Suppressor macrophage (primary cell): ENCODE measurements at regions not wholly inside any gene's neighbourhood (a gene's known extent, or its start where the extent isn't known, plus 50 kb on each side); places are given as distances from the start of the nearest gene placed in this dataset.
A peak's percentile ranks its signal among the peaks of the same experiment; 100 is the strongest.
"Not testable (repeated sequence)": the region's sequence is repeated elsewhere in the genome, so short reads cannot be mapped to it uniquely, and the experiment has no call there.

ENCODE experiments used
- DNase-seq, 4 experiments: peaks; one replicate each; pipeline ENCODE4 v3.0.0-alpha.2; 2020 to 2022

DNA sequence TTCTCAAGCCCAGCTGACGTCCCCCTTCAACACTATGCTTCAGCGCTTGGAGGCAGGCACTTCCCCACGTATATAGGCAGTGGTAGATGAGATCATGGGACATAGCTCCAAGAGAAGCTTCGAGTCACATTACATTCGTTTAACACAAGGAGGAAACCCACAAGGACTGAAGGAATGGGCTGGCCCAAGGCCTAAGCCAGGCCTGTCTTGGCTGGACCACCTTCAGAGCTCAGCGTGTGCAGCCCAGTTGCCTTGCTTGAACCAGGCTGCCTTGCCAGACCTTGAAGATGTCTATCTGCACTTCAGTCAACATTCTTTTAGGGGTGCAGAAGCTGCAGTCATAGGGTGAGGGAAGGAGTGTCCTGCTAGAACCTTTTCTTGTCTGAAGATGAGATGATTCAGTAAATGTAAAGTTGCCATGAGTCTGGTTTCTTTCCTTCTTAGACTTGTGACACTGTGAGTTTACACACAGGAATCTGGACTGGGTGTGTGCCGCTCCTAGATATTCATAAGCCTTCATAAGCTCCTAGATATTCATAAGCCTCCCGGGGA, 144.1 kb upstream of the RBPJ start:
- no peak for DNase-seq

DNA sequence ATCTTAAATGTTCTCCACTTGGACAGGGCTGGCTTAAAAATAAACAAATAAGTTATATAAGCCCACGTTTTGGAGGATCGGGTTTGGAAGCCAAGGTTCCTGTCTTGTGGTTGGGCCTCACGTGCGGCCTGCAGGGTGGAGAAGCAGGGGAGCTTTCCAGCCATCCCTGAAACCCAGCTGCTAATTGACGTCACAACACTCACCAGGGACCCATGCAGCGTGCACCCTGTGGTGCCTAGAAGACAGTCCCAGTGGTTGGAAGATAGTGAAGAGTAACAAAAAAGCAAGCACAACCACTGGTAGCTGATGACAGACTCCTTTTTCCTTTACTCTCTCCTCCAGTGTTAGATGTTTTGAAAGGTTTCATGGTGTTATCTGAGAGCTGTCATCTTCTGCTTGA, 142.0 kb upstream of the RBPJ start:
- DNase-seq, result peak in 2 of 4 experiments; percentile 16 to 24

DNA sequence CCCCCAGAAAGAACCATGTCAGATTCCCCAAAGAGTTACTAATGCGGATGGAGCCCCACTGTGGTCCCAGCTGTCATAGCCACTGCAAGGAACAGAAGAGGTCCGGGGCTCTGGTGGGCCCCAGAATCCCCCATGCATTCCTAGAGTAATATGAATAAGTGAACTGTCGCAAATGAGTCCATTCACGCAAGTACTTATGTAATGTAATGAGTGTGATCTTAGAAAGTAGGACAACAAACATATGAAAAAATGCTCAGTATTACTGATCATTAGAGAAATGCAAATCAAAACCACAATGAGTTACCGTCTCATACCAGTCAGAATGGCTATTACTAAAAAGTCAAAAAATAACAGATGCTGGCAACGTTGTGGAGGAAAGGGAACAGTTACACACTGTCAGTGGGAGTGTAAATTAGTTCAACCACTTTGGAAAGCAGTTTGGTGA, 141.5 kb upstream of the RBPJ start:
- DNase-seq, result no peak

DNA sequence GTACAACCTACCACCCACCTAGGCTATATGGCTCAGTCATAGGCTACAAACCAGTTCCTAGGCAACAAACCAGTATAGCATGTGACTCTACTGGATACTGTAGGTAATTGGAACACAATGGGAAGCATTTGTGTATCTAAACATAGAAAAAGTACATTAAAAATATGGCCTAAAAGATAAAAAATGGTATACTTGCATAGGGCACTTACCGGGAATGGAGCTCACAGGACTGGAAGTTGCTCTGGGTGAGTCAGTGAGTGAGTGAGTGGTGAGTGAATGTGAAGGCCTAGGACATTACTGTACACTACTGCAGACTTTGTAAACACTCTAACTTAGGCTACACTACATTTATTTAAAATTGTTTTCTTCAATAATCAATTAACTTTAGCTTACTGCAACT, 139.2 kb upstream of the RBPJ start:
- DNase-seq, result no peak

DNA sequence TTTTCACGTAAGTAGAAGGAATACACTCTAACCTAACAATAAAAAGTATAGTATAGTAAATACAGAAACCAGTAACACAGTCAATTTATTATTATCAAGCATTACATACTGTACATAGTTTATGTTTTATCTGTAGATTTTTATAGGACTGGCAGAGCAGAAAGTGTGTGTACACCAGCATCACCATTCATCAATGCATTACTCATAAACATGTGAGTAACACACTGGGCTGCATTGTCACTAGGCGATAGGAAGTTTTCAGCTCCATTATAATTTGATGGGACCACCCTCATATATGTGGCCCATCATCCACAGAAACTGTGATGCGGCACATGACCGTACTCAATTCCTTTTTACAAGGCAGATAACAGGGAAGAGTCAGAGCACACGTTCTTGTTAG, 137.8 kb upstream of the RBPJ start:
- DNase-seq, result no peak

DNA sequence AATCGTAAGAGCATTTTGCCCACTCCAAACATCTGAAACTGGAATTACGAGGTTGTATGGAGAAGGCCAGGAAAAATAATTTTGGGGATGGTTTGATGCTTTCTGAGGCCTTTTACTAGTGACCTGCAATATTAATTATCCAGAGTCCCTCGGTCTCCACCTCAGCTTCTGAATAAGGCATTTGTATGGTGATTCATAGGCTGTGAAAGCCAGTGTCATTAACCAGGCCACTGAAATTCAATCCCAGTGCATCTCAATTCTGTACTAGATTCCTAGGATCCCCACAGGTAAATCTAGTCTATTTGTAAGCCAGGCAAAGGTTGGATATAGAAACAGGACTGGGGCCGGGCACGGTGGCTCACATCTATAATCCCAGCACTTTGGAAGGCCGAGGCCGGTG, 135.4 kb upstream of the RBPJ start:
- DNase-seq, result no peak

DNA sequence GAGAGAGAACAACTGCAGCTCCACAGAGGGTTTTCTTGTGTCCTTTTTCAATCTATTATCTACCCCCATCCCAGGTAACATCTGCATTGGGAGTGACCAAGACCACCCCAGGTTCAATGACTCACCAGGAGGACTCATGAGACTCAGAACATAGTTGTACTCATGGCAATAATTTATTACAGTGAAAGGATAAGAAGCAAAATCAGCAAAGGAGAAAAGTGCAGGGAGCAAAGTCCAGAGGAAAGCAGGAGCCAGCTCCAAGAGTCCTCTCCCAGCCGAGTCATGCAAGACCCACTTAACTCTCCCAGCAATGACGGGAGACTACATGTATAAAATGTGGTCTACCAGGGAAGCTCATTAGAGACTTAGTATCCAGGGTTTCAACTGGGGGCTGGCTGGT, 129.5 kb upstream of the RBPJ start:
- no peak for DNase-seq

DNA sequence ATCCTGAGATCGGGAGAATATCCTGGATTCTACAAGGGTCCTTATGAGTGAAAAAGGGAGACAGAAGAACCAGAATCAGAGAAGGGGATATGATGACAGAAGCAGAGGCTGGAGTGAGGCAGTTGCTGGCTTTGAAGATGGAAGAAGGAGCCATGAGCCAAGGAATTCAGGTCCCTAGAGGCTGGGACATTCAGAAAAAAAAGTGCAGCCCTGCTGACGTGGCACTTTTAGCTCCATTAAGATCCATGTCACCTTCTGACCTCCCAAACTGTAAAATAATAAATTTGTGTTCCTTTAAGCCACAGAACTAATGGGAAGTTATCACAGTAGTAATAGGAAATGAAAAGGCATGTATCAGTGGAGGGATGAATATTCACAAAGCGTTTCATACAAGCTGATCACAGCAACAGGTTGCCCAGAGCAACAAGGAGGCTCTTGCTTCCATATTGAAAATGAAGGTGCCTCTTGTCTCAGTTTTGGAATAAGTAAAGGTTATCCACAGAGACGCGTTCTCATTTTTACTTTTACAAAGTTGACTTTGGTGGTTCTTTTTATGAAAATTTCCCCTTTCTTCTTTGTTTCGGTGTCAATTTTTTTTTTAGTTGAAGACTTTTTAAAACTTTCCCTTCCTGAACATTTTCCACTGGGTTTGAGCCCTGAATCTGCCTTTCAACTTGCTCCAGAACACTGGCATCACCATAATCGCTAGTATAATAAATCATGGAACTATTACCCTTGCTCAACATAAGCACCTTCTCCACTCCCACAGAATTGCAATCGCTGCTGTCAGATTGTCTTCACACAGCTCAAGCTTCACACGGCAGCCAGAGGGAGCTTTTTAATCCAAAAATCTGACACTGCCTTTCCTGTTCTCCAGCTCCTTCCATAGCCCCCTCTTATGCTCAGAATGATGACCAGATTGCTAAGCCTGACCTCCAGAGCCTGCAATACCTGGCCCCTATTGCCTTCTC, 127.6 kb upstream of the RBPJ start:
- DNase-seq, result no peak

DNA sequence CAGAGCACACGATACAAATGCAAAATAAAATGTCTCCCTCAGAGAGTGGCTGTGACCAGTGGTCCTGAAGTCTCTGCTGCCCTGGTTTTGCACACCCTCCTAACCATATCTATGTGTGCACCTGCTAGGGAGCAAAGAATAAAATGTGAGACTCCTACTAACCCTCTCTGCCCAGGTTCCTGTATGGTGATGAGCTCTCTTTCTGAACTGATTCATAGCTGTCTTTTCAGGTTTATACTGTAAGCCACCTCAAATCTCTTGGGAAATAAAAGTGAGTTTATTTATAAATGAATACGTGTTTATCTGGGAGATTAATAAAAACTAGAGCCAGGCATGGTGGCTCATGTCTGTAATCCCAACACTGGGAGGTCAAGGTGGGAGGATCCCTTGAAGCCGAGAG, 126.0 kb upstream of the RBPJ start:
- DNase-seq, result no peak

DNA sequence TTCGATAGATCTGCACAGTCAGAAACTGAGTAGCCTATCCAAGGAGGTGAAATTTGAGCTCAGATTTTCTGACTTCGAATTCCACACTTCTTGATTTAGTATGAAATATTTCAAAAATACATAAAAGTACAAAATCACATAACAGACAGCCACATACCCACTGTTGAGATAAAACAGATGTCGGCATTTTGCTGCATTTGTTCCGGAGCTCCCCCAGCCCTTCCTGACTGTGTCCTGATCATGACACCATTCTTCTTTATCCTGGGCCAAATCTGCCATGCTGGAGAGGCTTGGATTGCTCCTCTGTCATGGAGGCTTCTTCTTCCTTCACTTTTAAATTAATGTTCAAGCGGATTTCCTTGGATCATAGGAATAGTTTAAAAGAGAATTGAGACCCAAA, 124.2 kb upstream of the RBPJ start:
- no peak for DNase-seq

DNA sequence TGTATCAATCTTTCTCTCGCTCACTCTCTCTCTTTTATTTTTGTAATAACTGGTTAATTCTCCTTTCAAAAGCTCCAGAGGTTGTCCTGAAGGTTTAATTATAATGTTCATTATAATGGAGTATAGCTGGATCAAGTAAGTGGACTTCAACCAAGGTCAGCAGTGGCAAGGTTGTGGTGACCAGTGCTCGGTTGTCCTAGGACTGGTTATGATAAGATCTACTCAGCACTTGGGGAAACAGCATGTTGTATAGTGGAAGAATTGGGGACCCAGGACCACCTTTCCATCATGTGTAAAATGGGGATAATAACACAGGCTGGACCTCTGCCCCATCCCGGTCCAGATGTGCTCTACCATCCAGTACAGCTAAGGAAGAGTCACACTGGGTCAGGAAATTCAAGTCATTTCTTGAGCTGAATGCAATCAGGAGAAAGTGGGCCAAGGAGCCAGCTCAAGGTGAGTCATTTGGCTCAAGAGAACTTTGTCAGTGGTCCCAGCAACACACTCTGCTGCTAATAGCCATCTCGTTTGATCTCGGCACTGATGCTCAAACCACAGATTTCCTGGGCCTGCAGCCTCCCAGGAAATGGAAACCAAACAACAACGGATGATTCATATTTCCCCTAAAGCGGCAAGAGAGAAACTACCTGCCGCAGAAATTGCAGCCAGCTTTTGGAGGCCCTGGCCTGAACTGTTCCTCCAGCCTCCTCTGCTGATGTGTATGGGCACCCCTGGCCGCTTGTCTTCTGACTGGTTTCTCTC, 123.6 kb upstream of the RBPJ start:
- peak in 2 of 4 experiments; percentile 22 to 23 for DNase-seq

DNA sequence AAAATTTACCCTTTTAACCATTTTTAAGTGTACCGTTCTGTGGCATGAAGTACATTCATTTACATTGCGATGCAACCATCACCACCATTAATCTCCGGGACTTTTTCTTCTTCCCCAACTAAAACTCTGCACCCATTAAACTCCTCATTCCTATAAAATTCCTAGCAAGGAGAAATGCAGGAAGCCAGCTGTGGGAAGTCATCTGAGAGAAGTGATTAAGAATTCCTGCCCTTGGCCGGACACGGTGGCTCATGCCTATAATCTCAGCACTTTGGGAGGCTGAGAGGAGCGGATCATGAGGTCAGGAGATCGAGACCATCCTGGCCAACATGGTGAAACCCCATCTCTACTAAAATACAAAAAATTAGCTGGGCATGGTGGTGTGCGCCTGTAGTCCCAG, 121.9 kb upstream of the RBPJ start:
- not testable (repeated sequence) for DNase-seq

DNA sequence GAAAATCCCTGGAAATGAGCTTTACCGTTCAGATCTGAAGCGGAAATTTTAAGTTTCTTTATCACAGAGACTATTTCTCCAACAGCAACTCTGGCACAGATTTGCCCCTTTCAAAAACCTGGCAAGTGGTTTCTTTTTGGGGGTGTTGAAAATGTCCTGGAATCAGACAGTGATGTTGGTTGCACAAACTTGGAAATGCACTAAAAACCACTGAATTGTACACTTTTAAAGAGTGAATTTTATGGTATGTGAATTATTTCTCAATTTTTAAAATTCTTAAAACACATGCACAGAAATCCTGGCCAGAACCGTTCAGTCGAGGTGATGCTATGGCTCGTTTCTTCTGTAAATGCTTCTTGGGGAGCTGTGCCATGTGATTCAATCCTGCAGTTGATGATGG, 121.2 kb upstream of the RBPJ start:
- DNase-seq, result no peak

DNA sequence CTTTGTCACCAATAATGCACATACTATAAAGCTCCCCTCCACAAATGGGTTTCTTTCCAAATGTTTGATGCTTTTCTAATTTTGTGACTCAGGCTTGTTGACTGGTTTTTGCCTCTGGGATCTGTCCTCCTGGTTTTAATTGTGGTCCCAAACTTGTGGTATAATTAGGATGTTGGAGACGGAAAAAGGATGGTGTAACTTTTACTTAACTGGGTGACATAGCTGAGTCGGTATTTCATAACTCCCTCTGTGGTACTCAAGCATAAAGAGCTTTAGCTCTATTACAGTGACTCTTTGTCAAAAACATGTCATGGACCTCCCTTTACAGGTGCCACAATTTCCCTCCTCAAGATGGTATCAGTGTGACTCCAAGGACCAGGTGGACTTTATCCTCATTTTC, 119.7 kb upstream of the RBPJ start:
- DNase-seq, result peak in 2 of 4 experiments; percentile 14 to 23

DNA sequence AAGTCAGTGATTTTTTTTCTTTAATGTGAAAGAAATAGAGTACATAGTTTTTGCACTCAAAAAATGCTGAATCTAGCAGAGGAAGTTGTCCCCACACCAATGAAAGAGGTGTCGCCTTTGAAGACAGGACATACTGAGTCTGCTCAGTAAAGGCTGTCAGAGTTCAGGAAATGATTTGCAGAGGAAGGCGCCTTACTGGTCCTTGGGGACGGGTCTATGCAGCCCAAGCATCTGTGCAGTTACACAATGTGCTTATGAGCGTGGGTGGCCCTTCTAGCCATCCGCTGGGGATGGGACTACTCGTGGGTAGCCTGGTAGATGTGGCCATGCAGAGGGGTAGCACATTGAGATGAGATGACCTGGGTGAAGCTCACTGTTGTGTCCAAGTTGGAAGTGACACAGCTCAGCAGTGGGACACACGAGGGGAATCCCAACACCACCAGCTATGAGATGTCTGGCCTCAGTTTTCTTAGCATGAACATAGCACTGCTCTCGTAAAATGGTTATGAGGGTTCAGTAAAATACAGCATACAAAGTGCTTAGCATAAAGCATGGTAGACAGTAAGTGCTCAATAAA, 116.5 kb upstream of the RBPJ start:
- no peak for DNase-seq

DNA sequence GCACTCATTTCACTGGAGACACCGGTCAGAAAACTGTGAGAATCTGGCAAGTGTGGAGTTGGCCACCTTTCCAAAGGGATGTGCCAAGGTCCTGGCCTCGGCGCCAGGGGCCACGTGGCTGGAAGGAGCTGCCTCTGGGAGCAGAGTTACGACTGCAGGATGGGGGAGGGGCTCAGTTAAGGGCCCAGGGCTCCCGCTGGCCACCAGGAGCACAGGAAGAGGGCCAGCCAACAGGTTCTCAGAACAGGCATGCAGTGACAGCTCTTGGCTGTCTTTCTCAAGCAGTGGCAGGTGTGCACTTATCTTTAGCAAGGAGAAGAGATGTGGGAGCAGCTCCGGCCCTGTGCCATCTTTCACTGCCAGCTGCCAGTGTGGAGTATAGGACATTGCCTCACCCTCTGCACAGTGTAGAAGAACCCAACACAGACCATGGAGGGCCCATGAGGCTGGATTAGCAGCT, 115.9 kb upstream of the RBPJ start:
- no peak for DNase-seq

DNA sequence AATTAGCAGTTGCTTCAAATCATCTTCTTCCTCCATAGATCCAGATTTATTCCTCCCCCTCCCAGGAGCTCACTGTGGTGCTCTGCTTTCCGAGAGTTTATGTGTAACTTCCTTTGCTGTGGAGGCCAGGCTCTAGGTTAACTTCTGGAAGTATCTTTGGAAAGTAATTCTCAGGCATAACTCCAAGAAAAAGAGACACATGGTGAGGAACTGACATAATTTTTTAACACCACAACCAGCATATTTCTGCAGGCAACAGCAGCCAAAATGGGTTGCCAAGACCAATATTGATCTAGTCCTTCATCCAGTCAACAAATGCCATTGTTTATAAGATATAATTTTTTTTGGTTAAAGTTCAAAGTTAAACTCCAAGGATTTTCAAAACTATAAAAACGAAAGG, 114.5 kb upstream of the RBPJ start:
- DNase-seq, result no peak

DNA sequence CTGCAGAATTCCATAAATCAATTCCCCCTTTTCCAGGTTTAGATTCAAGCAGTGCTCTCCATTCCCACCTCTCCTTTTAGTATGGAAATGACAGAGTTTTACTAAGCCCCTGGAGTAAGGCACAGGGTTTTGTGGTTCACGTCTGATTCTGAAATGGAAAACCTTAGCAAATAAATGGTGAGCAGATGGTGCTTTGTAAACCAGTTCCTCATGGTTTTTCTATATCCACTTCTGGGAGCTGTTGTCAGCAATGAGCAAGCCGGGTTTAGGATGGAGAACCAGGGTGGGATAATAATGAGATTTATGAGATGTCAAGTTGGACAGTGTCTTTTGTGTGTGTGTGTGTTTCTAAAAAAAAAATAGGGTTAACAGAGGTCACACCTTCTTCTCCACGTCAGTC, 113.8 kb upstream of the RBPJ start:
- DNase-seq, result no peak

DNA sequence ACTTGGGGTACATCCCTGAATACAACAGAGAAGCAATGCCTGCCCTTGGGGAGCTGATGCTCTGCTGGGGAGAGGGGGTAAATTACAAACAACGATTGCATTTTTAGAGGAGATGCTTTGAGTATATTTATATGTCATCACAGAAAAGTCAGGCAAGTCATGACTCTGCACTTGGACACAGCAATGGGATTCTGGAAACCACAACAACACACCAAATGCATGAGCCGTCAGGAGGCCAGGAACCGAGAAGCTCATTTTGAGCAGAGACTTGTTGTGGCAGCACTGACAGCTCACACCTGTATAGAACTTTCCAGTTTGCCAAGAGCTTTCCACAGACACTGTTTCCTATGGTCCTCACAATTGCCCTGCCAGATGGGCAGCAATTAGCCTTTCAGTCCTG, 113.2 kb upstream of the RBPJ start:
- DNase-seq, result no peak

DNA sequence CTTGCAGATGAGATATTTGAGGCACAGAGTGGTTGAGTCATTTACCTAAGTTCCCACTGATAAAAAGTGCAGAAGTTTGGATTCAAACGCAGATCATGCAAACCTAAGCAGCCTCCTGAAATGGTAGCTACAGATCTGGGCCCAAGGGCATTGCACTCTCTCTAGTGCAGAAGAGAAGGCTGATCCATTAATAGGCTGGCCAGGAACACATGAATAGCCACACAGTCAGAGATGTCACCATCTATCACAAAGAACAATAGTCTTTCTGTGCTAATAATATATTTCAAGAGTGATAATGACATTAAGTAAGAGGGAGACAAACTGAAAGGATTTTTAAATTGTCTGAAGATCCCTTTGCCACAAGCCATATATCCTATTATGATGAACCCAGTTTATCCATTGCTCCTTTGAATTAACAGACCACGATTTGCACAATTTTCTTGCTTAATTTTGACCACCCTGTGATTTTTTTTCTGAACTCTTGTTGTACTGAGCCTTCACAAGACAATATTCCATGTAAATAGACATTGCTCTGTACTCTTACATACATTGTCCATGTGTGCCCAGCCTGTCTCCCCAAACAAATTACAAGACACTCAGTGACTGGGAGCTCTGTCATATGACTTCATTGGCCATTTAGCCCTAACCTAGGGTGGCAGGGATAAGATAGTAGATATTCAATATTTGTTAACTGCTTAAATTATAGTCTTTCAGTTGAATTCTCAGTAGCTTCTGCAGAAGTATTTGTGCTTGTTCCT, 112.4 kb upstream of the RBPJ start:
- no peak for DNase-seq

DNA sequence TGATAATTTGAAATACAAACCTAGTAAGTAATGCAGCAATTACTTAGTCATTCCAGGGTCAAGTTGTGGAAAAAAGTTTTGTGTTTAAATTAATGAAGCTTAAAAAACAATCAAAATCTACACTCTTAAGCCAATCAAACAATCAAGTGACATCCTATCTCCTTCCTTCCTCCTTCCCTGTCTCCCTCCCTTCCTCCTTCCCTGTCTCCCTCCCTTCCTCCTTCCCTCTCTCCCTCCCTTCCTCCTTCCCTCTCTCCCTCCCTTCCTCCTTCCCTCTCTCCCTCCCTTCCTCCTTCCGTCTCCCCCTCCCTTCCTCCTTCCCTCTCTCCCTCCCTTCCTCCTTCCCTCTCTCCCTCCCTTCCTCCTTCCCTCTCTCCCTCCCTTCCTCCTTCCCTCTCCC, 111.4 kb upstream of the RBPJ start:
- DNase-seq, result not testable (repeated sequence)

DNA sequence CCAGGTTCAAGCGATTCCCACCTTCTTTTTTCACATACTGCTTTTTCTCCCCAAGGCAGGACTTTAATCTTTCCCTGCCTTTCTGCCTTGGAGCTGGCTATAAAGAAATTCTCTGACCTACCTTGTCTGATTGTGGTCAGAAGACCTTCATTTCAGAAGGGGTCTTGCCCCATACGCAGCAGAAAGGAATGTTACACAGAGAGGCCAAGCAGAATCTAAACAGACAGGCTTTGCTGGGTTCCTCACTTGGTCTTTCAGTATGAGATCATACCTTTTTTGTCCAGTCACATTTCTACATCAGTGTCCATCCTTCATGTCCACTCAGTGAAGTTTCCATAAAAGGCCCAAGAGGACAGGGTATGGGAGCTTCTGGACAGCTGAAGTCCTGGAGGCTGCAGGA, 108.3 kb upstream of the RBPJ start:
- no peak for DNase-seq
